ENCODE measurements at regions not wholly inside any gene's neighbourhood (a gene's known extent, or its start where the extent isn't known, plus 50 kb on each side); places are given as distances from the start of the nearest gene placed in this dataset.
"Not testable (repeated sequence)": the region's sequence is repeated elsewhere in the genome, so short reads cannot be mapped to it uniquely, and the experiment has no call there.

DNA sequence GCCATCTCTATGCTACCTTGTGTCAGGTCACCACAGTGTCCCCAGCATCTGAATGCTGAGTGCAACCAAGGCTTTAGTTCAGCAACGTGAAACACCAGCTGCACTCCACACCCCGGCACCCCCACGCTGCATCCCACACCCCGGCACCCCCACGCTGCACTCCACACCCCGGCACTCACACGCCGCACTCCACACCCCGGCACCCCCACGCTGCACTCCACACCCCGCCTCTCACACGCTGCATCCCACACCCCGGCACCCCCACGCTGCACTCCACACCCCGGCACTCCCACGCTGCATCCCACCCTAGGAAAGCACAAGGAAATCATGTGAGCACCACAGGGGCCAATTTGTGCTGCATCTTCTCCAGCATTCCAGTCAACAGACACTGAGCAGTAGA, 199.8 kb upstream of the FRG1 start:
- Mint-ChIP-seq H3K27me3 (ENCODE audit: low read depth) (no peaks in the 10 kb centered on the region), H3K4me3 (no peak overlapping the region), H3K9me3 (peaks cover 44% of the 10 kb centered on the region), H3K36me3 (ENCODE audit: low read depth) (no peaks in the 10 kb centered on the region), H3K4me1 (no peaks in the 10 kb centered on the region), H3K27ac (no peak overlapping the region)
- TF ChIP-seq CTCF (IDR thresholded peaks at IDR 0.05; ENCODE audit: unreplicated experiment in 3 of 3): no peak

DNA sequence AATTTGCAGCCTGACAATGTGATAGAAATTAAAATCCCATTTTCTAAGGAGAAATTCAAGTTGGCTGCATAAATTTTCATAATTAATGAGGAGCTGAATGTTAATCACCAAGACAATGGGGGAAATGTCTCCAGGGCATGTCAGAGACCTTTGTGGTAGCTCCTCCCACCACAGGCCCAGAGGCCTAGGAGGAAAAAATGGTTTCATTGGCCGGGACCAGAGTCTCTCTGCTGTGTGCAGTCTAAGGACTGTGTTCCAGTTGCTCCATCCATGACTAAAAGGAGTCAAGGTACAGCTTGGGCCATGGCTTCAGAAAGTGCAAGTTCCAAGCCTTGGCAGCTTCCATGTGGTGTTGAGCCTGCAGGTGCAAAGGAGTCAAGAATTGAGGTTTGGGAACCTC, 187.6 kb upstream of the FRG1 start:
- not testable (repeated sequence) for H3K36me3 Mint-ChIP-seq (ENCODE audit: low read depth); H3K27ac Mint-ChIP-seq; H3K27me3 Mint-ChIP-seq (ENCODE audit: low read depth); H3K4me1 Mint-ChIP-seq; H3K4me3 Mint-ChIP-seq
- peaks cover 28% of the 10 kb centered on the region for H3K9me3 Mint-ChIP-seq

GRCh38 chr4:189763583-189763982, 177.1 kb upstream of the FRG1 start:
- Mint-ChIP-seq H3K36me3 (ENCODE audit: low read depth) (no peaks in the 10 kb centered on the region), H3K4me3 (no peak overlapping the region), H3K4me1 (no peaks in the 10 kb centered on the region), H3K9me3 (peaks cover 43% of the 10 kb centered on the region), H3K27me3 (ENCODE audit: low read depth) (no peaks in the 10 kb centered on the region), H3K27ac (no peak overlapping the region)
- TF ChIP-seq CTCF (IDR thresholded peaks at IDR 0.05; ENCODE audit: unreplicated experiment in 3 of 3): no peak

DNA sequence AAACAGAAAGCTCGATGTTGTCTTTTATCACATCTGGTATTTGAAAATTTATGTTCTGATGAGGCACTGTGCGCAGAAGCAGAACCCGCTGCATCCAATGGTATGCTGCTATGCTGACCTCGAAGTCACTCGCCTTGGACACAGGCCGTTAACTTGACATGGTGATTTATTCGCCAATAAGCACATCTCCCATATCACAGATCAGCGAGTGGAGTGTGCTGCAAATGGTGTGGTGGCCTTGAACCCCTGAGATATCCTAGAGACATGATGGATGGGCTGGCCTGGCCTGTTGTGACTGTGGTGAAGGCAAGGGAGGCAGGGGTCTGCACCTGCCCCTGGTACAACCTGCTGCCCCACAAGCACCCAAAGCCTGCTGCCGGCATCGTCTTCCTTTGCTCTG, 175.4 kb upstream of the FRG1 start:
- Mint-ChIP-seq H3K27me3 (ENCODE audit: low read depth) (no peaks in the 10 kb centered on the region), H3K36me3 (ENCODE audit: low read depth) (no peaks in the 10 kb centered on the region), H3K4me1 (no peaks in the 10 kb centered on the region), H3K4me3 (no peak overlapping the region), H3K9me3 (peaks cover 47% of the 10 kb centered on the region), H3K27ac (no peak overlapping the region)
- no peak for TF ChIP-seq CTCF (IDR thresholded peaks at IDR 0.05; ENCODE audit: unreplicated experiment in 3 of 3)

GRCh38 chr4:189765736-189766135, 174.9 kb upstream of the FRG1 start:
- no peaks in the 10 kb centered on the region for H3K27me3 Mint-ChIP-seq (ENCODE audit: low read depth)
- H3K27ac Mint-ChIP-seq: no peak overlapping the region
- H3K4me3 Mint-ChIP-seq: no peak overlapping the region
- peaks cover 45% of the 10 kb centered on the region for H3K9me3 Mint-ChIP-seq
- H3K36me3 Mint-ChIP-seq (ENCODE audit: low read depth): no peaks in the 10 kb centered on the region
- TF ChIP-seq CTCF (IDR thresholded peaks at IDR 0.05; ENCODE audit: unreplicated experiment in 3 of 3): no peak
- H3K4me1 Mint-ChIP-seq: no peaks in the 10 kb centered on the region

GRCh38 chr4:189767941-189768340, 172.7 kb upstream of the FRG1 start:
- Mint-ChIP-seq H3K27ac (no peak overlapping the region), H3K36me3 (ENCODE audit: low read depth) (no peaks in the 10 kb centered on the region), H3K4me1 (no peaks in the 10 kb centered on the region), H3K27me3 (ENCODE audit: low read depth) (no peaks in the 10 kb centered on the region), H3K9me3 (peaks cover 40% of the 10 kb centered on the region), H3K4me3 (no peak overlapping the region)
- TF ChIP-seq CTCF (IDR thresholded peaks at IDR 0.05; ENCODE audit: unreplicated experiment in 3 of 3): no peak

DNA sequence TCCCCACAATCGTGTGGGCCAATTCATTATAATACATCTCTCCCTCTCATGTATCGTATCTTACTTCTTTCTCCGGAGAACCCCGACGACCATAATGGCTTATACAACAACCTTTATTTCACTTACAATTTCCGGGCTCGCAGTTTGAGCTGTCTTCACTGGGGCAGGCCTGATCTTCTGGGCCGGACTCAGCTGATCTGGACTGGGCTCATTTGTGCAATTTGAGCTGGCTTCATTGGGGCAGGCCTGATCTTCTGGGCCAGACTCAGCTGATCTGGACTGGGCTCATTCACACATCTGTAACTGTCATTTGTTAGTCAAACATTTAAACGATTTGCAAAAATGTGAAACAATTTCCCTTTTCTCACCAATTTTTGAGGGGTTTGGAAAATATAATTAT, 171.5 kb upstream of the FRG1 start:
- no peak for TF ChIP-seq CTCF (IDR thresholded peaks at IDR 0.05; ENCODE audit: unreplicated experiment in 3 of 3)
- H3K27me3 Mint-ChIP-seq (ENCODE audit: low read depth): no peaks in the 10 kb centered on the region
- H3K4me3 Mint-ChIP-seq: no peak overlapping the region
- H3K9me3 Mint-ChIP-seq: peaks cover 40% of the 10 kb centered on the region
- no peaks in the 10 kb centered on the region for H3K4me1 Mint-ChIP-seq
- no peak overlapping the region for H3K27ac Mint-ChIP-seq
- H3K36me3 Mint-ChIP-seq (ENCODE audit: low read depth): no peaks in the 10 kb centered on the region

Data from nephron (organoid).